Skeletal muscle cell (primary cell): ENCODE measurements at regions not wholly inside any gene's neighbourhood (a gene's known extent, or its start where the extent isn't known, plus 50 kb on each side); places are given as distances from the start of the nearest gene placed in this dataset.
"Not testable (repeated sequence)": the region's sequence is repeated elsewhere in the genome, so short reads cannot be mapped to it uniquely, and the experiment has no call there.

ENCODE experiments used
- DNase-seq: peaks from one replicate; pipeline ENCODE4 v3.0.0-alpha.2; 2010; ENCODE audit warnings: low read depth
- H3K4me3 ChIP-seq: 2 replicates; pipeline ENCODE4 v1.5.1; 2011; ENCODE audit warnings: low read depth, mild to moderate bottlenecking, control low read depth, low read length, moderate library complexity

DNA sequence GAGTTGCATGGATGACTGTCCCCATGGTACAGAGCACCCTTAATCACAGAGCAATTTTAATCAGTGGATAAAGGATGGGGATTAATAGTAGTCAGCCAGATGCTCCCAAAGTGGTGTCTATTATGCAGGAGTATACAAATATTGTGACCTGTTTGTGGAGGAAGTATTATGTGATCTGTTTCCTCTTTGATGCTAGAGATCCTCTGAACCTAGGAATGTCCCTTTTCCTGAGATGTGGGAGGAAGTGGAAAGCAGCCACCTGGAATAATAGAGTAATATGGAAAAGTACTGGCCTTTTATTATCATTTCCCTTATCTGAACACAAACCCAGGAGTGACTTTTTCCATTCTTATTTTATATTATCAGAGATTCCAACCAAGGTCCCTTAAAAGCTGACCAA, 94.2 kb upstream of the EFEMP1 start:
- DNase-seq = no peak
- no peak overlapping the region for H3K4me3 ChIP-seq

DNA sequence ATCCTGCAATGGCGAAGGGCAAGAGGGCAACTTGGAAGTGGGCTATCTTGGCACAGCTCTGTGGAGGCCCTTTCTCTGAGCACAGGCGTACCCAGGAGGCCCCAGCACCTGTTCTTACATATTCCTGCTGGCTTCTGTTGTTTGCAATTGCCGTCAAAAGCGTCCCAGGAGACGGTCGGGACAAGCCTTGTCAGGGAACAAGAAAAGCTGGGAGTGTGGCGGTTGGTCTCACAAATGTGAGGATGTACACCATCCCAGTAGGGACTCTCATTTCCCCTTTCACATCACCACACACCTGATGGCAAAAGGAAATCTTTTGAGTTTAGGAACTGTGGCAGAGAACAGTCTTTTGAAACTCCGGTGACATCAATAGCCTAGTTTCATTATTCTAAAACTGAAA, 94.7 kb upstream of the EFEMP1 start:
- H3K4me3 ChIP-seq = no peak overlapping the region
- DNase-seq = no peak

DNA sequence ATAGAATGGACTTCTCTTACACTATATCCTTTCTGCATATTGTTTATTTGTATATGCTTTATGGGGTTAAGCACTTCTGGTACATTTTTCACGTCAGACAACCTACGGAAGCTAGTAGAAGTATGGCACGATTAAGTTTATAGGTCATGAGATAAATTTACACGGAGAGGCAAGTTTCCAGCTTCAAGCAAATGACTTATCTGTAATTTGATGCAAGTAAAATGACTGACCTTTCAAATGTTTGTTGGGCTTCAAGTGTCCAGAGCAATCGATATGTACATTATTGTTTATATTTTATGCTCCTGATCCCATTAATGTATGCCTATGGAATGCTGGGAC, 97.5 kb upstream of the EFEMP1 start:
- no peak overlapping the region for H3K4me3 ChIP-seq
- no peak for DNase-seq

DNA sequence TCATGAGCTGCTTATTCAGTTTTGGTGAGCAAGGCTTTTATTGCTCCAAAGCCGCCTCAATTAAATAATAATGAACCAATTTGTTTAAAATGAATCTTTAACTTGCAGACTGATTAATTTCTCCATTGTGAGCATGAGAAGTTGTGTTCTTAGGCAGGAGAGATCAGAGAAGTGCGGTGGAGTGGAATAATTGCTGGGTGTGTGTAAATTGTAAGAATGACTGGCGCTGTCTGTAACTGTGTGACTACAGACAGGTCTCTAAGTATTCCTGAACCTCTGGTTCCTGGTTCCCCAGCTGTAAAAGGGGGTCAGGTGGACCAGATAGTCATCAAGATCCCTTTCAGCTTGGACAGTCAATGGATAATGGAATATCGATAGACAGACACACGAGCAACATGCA, 98.0 kb upstream of the EFEMP1 start:
- no peak for DNase-seq
- H3K4me3 ChIP-seq = no peak overlapping the region

DNA sequence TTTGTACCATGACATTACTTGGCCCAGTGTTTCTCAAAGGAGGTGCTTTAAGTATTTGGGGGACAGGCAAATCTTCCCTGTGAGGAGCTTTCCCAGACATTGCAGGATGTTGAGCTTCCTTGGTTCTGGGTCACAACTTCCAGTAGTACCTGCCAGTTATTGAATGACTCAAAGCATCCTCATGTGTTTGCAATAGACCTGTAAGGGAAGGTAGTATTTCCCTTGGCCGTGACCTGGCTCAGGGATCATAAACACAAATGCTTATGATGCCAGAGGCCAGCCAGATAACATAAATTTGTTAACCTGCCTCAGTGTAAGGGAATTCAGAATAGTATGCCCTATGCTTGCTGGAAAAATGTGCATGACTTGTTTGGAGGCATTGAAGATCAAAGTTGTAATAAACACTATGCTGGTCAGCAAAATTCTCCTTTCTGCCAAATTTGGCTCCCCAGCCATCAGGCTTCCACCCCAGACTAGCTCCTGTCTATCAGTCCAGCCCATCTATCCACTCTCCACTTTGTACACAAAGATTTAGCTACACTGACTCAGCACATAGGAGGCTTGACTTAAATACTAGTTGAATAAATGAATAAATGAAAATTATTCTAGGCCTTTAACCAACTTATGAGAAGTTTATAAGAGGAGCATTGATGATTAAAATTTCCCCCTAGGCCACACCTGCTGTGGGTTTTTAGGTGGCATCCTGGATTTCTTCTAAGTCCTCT, 102.0 kb upstream of the EFEMP1 start:
- DNase-seq = no peak
- no peak overlapping the region for H3K4me3 ChIP-seq

DNA sequence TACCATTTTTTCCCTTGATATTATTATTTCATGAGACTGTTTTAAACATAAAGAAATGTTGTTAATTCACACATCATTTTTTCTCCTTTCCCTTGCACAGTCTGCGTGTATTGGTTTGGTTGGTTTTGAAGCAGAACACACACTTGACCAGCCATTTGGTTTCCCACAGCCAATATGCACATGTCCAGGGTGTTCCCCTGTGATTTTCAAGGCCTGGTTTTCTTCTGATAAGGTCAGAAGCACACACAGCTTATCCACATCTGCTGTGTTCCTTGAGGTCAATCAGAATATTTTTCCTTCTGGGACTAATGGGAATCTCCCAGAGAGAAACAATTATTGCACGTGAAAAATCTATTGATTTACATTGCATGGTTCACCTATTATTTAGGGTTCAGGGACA, 103.2 kb upstream of the EFEMP1 start:
- DNase-seq = no peak
- H3K4me3 ChIP-seq = no peak overlapping the region

DNA sequence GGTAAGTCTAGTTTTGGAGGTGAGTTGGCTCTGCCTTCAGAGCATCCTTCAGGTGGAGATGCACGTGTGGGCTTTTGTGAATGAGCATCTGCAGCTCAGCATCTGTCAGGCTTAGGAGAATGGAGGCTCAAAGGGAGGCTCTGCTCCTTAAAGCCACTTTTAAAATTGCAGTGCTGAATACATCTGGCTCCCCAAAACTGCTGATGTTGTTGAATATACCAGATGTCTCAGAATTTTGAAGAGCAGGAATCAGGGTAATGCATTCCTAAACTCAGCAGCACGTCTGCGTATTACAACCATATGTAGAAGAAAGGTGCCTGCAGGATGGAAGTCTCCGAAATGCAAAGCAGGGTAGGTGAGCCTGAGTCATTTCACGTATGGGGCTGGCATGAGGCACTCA, 106.5 kb upstream of the EFEMP1 start:
- no peak for DNase-seq
- no peak overlapping the region for H3K4me3 ChIP-seq

DNA sequence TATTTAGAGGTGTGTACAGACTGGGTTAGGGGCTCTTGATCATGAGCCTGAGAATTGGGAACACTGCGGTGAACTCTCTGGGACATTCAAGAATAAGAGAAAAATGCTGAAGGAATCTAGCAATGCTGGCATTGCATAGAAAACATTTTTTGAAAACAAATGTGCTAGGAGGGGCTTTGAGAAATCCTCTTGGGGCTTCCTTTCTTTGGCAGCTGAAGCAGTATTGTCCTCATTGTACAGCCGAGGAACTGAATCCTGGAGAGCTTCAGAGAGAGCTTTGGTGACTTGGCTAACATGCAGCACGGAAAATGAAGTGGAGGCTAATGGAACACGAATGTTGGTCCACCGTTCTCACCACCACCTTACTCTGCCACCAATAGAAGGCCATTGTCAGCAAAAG, 107.3 kb upstream of the EFEMP1 start:
- no peak for DNase-seq
- no peak overlapping the region for H3K4me3 ChIP-seq

DNA sequence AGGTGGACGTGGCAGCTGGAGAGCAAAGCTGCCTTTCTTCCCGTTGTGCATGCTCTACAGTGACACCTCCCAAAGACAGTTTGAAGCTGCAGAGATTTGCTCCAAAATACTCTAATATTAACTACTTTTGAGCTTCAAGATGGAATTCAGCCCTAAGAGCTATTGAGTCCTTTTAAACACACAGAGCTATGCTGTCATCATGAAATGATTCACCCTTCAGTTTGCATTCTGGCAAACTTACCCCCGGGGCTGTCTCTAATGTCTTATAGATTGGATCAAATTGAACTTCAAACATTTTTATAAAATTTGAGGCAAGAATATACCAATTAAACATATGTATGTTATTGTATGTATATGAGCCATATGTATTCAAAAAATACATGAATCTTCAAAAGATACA, 110.7 kb upstream of the EFEMP1 start:
- DNase-seq = no peak
- H3K4me3 ChIP-seq = no peak overlapping the region

DNA sequence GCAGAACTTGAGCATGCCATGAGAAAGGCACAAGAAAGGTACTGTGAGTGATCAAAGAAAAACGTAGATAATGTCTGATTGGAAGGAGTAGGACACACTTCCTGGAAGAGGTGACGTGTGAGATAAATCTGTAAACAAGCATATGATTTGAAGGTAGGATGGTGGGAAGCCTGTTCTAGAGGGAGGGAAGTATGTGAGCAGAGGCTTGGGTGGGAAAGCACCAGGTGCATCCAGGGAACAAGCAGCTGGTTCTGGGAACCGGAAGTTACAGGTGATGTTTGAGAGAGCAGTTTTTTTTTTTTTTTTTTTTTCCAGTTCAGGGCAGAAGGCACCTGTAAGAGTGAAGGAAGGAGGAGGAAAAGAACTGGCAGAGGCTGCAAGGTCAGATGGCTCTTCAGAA, 116.6 kb upstream of the EFEMP1 start:
- no peak for DNase-seq
- no peak overlapping the region for H3K4me3 ChIP-seq

DNA sequence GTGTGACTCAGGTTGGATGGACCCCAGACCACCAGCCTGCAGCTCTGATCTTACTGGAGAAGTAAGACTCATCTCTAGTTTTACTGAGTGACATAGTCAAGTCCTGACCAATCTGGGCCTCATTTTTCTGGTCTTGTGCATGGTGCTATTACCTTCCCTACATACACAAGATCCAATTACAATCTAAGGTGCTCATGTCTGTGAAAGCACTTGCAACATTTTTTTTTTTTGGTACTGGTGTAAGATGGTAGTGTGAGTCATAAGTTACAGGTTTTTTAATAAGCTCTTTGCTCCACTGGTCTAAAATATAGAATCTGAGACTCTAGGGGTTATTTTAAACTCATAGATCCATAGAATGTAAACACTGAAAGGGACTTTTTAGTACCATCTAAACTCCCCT, 117.3 kb upstream of the EFEMP1 start:
- no peak for DNase-seq

DNA sequence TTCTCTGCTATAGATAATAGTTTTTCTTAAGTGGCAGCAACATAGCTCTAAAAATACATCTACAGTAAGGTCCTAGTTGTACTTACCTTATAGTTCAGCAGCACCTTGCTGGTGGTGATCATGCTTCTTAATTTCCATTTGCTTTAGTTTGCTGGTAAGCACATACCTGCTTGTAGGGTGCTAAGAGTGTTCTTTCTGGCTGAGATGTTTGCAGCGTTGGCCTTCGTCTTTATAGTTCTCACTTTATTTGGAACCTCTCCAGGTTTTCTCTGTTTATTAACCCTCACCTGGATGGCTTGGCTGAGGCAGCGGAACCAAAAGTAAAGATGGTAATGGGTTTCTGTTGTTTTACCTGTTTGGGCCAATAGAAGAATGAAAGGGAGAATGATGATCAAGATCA, 123.6 kb upstream of the EFEMP1 start:
- DNase-seq = no peak
- no peak overlapping the region for H3K4me3 ChIP-seq

More for the DNA sequence above, 117.3 kb upstream of the EFEMP1 start:
- no peak overlapping the region for H3K4me3 ChIP-seq

DNA sequence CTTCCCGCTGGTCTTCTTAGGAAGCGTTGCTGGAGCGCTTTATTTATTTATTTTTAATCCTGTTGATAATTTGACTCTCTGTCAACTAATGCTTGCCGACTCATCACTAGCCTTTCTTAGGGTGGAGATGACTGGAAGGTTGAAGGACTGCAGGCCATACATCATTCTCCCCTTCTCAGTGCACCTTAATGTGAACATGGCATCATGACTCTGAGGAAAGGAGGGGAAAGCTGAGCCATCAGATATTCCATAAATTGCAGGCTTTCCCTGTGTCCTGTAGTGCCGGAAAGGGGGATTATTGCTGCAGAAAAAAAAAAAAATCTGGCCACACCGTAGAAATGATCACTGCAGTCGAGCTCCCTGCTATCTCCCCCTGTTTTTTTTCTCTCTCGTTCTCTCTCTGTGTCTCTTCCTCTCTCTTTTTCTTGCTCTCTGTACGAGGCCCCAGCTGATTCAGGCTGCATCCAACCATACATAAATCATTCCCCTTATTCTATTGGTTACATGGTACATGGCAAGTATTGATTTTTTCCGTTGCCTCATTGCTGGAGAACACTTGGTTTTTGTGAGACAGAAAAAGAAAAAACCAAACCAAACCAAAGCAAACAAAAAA, 125.8 kb upstream of the EFEMP1 start:
- H3K4me3 ChIP-seq = no peak overlapping the region
- DNase-seq = no peak

DNA sequence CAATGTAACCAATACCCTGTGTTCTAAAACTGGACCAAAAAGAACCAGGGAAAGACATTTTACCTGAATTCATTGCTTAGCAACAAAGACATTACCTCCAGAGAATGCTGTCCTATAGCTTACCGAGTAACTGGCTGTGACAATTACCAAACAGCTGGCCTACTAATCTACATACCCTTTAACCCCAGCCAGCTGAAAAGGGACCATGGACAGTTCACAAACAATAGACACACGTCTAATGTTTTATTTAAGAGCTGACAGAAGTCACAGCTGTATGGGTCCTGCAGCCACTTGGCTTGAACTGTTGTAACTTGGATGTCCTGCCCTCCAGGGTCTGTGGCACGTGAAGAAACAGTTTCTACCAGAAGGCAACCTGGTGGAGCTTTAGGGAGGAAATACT, 130.1 kb upstream of the EFEMP1 start:
- no peak for DNase-seq
- no peak overlapping the region for H3K4me3 ChIP-seq

DNA sequence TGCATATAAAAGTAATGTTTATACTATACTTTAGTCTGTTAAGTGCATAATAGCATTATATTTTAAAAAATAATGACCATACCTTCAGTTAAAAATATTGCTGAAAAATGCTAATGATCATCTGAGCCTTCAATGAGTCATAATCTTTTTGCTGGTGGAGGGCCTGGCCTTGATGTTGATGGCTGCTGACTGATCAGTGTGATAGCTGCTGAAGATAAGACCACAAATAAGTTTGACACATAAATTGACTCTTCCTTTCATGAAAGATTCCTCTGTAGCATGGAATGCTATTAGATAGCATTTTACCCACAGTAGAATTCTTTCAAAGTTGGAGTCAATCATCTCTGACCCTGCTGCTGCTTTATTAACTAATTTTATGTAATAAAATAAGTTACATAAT, 128.4 kb upstream of the CCDC85A start:
- DNase-seq = no peak
- no peak overlapping the region for H3K4me3 ChIP-seq

DNA sequence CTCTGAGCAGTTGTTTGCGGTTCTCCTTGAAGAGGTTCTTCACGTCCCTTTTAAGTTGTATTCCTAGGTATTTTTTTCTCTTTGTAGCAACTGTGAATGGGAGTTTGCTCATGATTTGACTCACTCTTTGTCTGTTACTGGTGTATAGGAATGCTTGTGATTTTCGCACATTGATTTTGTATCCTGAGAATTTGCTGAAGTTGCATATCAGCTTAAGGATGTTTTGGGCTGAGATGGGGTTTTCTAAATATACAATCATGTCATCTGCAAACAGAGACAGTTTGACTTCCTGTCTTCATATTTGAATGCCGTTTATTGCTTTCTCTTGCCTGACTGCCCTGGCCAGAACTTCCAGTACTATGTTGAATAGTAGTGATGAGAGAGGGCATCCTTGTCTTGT, 122.5 kb upstream of the CCDC85A start:
- DNase-seq, H3K4me3 ChIP-seq: not testable (repeated sequence)

DNA sequence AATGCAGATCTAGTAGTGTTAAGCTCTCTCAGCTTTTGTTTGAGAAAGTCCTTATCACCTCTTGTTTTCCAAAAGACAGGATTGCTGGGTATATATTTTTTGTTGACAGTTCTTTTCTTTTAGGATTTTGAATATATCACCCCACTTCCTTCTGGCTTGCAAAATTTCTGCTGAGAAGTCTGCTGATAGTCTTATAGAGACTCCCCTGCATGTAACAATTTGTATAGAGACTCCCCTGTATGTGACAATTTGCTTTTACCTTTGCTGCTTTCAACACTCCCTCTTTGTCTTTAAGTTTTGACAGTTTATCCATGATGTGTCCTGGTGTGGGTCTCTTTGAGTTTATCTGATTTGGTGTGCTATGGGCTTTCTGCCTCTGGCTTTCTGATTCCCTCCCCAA, 115.0 kb upstream of the CCDC85A start:
- no peak overlapping the region for H3K4me3 ChIP-seq
- no peak for DNase-seq

DNA sequence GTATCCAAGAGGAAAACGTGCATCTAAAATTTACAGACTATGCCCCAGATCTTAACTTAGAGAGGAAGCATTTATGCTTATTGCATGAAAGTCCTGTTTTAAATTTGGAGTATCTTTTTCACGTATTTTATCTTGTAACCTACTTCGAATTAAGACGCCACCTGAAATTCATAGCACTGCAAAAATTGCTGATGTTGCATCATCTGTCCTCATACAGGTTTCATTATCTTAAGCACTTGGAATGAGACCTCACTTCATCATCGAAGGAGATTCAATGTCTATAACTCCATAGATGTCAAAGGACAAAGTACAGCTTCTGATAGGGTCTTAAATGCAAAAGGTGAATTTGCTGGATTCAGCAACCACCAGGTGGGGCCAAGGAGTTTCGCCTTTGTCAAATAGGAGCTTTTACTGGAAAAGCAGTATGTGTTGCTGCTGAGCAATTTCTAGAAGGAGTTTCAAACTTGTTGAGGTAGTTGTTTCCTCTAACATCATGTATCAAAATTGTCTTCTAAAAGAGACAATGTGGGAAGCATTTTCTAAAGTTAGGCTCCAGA, 106.4 kb upstream of the CCDC85A start:
- no peak overlapping the region for H3K4me3 ChIP-seq
- DNase-seq = no peak

DNA sequence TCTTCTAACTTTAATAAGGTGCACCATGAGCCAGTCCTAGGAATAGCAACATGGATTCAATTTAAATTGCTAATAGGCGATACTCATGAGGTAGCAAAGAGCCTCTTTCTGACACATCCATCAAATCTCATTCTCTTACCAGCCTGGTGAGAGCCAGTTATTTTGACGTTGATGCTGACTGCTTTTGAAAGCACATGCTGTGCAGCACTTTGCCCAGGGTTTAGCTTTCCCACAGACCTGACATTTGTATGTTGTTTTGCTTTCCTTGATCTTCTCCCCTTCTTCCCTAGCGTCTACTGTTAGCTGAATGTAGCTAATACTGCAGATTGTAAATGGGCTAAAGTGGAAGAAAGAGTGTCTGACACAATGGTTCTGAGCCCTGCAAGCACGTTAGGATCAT, 101.1 kb upstream of the CCDC85A start:
- DNase-seq = no peak
- H3K4me3 ChIP-seq = no peak overlapping the region

DNA sequence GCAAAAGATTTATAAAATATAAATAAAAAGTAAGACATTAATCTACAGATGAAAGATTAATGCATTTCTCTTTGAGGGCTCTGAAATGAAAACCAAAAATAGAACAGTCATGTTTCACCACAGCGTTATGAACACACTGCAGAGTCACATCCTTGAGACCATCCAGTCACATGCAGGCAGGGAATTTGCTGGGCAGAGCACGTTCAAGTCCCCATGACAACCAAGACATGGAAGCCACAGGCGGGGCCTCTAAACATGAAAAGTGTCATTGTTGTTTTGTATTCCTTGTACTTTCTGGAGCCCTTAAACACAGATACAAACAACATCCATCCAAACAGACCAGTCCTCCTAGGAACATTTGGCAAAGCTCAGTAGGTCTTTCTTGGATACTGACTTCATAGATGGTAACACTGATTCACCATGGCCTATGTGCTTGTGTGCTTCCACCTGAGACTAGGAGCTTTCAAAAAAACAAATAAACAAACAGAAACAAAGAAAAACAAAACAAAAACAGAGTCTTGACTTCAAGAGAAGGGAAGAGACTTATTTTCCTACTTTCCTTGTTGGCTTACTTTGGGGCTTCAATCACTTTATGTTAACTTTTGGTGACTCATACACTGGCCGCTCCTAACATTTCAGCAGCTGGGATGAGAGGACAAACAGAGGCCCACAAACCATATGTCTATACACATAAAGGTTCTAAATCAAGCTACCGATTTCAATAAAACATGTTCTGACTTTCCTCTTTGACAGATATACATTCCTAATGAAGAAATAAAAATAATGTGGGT, 99.5 kb upstream of the CCDC85A start:
- no peak overlapping the region for H3K4me3 ChIP-seq
- DNase-seq = no peak

DNA sequence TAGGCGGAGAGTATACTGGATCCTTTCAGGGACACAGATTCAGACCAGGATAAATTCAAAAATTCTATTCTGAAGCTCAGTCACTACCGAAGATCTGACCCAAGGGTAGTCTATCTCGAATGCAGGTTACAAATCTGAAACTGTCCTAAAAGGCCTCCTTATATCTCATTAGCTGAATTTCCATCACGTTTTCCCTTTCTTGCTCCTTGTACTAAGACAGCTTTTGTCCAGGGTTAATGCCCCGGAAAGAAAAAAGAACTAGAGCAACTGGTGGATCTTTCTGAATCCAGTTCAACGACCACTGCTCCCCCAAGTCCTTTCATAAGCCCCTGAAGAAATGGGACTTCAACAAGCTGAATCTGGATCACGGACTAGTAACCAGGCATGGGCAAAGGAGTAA, 97.5 kb upstream of the CCDC85A start:
- no peak overlapping the region for H3K4me3 ChIP-seq
- no peak for DNase-seq
